HG03095 (cell line): ENCODE measurements at regions not wholly inside any gene's neighbourhood (a gene's known extent, or its start where the extent isn't known, plus 50 kb on each side); places are given as distances from the start of the nearest gene placed in this dataset.
"Not testable (repeated sequence)": the region's sequence is repeated elsewhere in the genome, so short reads cannot be mapped to it uniquely, and the experiment has no call there.

Source experiments
- ATAC-seq: cut with Tn5 transposase; IDR thresholded peaks from one replicate; pipeline ENCODE4 v1.9.1; 2021; ENCODE audit warnings: moderate library complexity; ENCODE audit not compliant: unreplicated experiment

DNA sequence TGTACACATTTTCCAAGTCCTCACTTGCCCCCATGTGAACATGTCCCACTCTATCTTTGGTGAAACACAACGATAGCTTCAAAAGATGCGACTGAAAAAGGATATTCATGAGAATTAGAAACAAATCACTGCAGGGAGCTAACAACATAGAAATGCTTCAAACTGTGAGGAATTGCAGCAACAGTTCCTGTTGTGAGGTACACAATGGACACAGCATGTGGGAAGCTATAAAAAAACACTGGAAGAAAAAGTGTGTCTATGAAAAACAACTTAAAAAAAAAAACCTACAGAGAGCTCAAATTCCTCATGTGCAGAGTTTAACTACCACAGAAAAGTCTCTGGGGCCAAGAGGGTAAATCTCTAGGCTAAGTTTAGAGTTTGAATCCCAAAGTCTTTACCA, 51.6 kb upstream of the BLTP1 start:
- no peak for ATAC-seq

DNA sequence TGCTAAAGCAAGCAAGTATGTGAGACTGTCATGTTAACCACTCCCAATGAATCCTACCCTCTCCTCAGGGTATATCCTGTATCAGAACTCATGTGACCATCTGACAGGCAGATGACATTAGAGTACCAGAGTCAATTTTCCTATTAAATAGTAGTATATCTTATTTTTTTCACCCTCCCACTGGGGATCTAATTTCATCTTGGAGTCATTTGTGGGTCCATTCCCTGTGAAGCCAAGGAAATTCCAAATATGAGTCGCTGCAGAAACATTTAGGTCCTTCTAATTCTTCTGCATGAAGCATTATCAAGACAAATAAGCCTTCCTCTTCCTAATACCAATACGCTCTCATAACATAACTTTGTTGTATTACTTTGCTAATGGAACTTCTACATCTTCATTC, 52.2 kb upstream of the BLTP1 start:
- ATAC-seq, result no peak

DNA sequence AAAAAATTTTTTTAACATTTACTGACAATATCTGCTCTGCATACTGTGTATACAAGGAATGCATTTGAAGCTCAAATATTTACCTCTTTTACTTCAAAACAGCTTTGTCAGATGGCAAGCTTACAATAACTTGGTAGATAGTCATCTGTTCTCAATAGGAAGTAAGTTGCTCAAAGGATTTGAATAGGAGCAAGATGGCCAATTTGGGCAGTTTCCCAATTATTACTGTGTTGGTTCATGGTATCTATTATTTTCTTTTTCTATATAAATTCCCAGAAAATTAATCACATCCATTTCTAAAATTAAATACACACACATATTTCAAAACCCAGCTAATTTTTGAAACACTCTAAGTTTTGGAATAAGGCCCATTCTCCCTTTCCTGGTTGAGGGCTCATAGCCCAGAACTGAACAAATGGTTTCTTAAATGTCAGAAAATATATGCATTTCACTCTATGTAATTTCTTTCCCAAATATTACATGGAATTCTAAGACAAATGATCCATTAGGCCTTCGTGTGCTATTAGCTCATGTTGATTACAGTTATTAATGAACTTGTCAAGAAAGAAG, 60.2 kb upstream of the BLTP1 start:
- ATAC-seq, result no peak

DNA sequence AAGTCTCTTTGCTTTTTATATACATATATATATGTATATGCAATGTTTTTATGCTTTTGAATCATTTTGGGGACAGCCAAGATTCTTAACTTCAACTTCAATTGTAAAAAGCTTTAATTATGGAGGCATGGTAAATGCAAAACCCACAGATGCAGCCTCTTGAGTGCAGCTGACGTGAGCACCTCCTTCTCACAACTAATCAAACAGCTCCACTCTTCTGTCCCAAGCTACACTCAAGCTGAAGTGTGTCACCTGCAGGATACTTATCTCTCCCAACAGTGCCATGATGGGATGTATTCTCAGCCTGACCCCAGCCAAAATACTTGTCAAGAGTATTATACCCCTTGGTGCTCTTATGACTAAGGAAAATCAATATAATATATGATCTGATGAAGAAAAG, 60.7 kb upstream of the BLTP1 start:
- ATAC-seq, result no peak

DNA sequence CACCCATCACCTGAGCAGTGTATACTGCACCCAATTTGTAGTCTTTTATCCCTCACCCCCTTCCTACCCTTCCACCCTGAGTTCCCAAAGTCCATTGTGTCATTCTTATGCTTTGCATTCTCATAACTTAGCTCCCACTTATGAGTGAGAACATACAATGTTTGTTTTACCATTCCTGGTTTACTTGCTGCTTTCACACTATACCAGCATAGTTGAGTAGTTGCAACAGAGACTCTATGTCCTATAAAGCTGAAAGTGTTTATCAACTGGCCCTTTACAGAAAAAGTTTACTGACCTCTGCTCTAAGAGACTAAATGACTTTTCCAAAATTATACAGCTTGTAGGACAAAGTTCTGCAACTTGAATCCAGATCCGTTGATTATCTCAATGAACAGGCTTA, 61.1 kb upstream of the BLTP1 start:
- ATAC-seq, result no peak

- no peak for ATAC-seq
Observed at GRCh38 chr4:122086338-122087065, 65.6 kb upstream of the BLTP1 start.

DNA sequence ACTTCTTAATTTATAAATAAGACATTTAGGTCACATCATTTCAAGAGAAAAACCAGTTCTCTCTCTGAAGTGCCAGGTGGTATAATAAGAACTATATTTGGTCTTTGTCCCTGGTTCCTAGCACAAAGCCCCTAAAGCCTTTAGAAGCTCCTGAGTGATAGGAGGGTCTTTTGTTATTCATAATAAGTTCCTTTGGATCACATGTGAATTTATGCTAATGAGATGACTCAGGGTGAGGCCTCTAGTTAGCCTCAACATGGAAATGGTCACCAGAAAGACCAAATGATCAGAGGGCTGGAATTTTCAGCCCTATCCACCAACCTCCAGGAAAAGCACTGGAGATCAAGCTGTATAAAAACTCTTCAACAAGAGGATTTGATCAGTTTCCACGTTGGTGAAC, 68.1 kb upstream of the BLTP1 start:
- no peak for ATAC-seq

GRCh38 chr4:122083351-122083750, 68.8 kb upstream of the BLTP1 start:
- ATAC-seq, result no peak

DNA sequence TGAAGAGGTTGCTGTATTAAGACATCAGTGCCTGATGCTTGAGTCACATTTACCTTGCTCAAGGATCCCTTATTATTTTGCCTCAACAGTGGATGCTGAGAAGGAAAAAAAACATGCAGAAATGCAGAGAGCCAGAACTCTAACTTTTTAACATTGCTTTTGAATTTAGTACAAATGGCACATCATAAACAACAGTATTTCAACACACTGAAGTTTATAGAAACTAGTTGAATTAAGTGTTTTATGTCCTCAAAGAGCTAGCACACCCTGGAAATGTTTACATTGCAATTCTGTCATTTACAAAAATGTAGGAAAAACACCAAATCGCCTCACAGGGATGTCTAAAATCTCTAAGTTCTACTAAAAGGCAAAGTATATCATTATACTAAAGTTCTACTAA, 69.5 kb upstream of the BLTP1 start:
- ATAC-seq, result no peak

DNA sequence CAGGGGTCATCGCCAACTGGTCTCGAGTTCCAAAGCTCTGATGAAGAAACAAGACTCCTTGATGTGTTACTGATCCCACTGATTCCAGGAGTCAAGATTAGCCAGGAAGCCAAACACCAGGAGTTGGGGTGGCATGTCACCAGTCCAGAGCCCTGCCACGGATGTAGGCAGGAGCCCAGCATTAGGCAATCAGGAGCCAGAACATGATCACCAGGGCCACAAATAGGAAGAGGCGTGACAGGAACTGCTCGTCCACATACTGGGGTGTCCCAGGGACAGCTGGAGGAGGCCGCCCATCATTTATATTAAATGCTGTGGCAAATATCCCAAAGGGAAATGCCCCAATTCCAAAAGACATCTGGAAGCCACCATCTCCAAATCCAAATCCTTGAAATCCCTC, 74.5 kb upstream of the BLTP1 start:
- not testable (repeated sequence) for ATAC-seq

- not testable (repeated sequence) for ATAC-seq
Observed at GRCh38 chr4:122076835-122077234, 75.3 kb upstream of the BLTP1 start.

DNA sequence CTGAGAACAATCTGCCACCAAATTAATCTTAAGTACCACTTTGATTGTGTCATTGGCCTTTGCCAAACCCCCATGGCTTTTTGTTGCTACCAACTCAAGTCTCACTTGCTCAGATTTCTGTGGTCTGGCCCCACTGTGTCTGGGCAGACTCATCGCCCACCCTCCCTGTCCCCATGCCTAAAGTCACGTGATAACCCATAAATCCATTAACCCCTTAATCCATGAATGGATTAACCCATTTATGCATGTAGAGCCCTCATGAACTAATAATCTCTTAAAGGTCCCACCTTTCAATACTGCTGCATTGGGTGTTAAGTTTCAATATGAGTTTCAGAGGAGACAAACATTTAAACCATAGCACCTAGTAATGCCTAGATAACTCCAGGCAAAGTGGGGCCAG, 78.5 kb upstream of the BLTP1 start:
- ATAC-seq, result no peak

DNA sequence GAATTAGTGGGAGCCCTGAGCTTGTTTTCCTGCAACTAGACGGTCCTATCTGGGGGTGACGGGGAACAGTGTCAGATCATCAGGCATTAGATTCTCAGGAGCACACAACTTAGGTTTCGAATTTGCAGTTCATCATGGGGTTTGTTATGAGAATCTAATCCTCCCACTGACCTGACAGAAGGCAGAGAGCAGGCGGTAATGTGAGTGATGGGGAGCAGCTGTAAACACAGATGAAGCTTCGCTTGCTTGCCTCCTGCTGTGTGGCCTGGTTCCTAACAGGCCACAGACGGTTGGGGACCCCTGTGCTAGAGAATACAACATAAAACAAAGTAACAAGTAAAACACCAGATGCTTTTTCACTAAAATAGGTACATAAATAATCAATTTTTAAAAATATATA, 86.2 kb upstream of the BLTP1 start:
- no peak for ATAC-seq

DNA sequence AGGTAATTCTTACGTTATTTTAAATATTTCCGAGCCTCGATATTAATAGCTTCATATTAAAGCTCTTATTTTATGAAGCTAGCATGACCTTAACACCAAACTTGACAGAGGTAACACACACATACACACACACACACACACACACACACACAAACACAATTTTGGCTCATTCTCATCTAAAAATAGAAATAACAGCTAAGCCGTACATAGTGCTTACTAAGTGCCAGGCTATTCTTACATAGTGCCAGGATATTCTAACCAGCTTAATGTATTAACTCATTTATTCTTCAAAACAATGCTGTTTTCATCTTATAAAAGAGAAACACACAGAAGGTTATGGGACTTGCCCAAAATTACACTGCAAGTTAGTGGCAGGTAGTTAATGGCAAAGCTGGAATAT, 87.0 kb upstream of the BLTP1 start:
- ATAC-seq, result no peak

GRCh38 chr4:122053186-122053585, 98.9 kb upstream of the BLTP1 start:
- no peak for ATAC-seq

GRCh38 chr4:122052677-122053076, 99.5 kb upstream of the BLTP1 start:
- ATAC-seq, result no peak

GRCh38 chr4:122050841-122051240, 99.0 kb upstream of the TRPC3 start:
- no peak for ATAC-seq

DNA sequence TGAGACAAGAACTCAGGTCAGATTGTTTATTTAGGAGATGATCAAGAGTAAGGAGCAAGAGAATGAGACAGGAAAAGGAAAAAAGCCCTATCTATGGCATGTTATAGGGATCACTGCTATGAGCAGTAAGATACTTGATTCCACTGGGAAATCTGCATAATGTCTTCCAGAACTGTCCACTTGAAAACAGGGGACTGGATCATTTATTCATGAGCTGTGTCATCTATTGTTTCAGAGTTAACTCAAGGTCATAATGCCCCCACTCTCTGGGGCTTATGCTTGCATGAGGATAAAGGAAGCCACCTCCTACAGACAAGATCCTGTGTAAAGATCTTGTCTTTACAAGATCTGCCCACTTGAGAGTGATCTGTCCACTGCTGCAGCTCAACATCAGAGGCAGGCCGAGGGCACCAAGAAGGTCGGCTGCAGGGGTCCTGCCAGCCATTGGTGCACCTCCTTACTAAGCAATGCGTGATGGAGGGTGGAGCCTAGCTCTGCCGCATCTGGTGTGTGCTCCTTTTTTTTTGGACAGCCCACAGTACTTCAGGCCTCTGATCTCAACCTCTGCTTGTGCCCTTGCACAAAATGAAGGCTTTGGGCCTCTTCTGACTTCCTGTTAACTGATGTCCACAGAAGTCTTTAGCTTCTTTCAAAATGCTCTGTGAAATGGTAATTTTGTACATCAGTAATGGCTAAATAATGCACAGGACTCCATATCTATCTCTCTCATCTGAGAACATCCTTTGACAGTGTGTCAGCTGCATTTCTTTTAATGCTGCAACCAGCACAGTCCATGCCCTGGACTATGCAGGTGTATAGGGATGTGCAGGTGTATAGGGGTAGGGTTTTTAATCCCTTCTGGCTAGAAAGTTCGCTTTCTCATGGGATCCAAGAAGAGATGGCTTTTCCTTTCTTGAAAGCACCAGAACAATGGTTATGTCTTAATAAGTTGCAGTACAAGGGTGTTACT, 95.9 kb upstream of the TRPC3 start:
- no peak for ATAC-seq

- ATAC-seq, result no peak
Observed at GRCh38 chr4:122046255-122046654, 94.4 kb upstream of the TRPC3 start.

GRCh38 chr4:122045533-122045932, 93.7 kb upstream of the TRPC3 start:
- ATAC-seq, result no peak

- no peak for ATAC-seq
Observed at GRCh38 chr4:122044501-122044900, 92.6 kb upstream of the TRPC3 start.

DNA sequence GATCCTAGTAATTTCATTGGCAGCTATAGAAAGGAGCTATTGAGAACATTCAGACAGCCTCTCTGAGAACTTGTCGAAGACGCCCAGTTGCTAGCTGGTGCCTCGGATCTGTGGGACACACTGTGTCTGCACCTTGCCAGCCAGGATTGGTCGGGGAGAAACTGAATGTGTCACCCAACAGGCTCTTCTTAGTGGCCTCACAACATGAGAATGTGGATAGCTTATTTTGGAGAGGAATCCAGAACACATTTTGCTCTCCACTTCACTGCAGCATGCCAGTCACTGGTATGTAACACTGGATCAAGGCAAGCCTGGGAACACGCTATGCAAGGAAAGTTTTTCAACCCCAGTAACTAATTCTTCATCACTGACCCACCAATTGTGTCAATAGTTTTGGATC, 89.5 kb upstream of the TRPC3 start:
- ATAC-seq, result no peak
